OCI-LY3 (cell line): ENCODE measurements at regions not wholly inside any gene's neighbourhood (a gene's known extent, or its start where the extent isn't known, plus 50 kb on each side); places are given as distances from the start of the nearest gene placed in this dataset.

Source experiments
- H2AFZ ChIP-seq: fragments of 200-600, 300-600 bp; shearing (Covaris generic); 2 replicates; pipeline ENCODE4 v1.6.0; 2014; ENCODE audit warnings: antibody characterized with exemption, low read depth, low read length
- H3K27ac ChIP-seq: fragments of 200-600, 300-600 bp; sonication (generic); 2 replicates; pipeline ENCODE4 v1.5.1; 2014; ENCODE audit warnings: mild to moderate bottlenecking, low read length, moderate library complexity, mixed read lengths
- H3K27me3 ChIP-seq: fragments of 200-600, 300-600 bp; sonication (generic); 2 replicates; pipeline ENCODE4 v1.6.1; 2014; ENCODE audit warnings: low read depth, low read length, mixed read lengths
- H3K36me3 ChIP-seq: fragments of 200-600, 300-600 bp; sonication (generic); replicated peaks from 2 replicates; pipeline ENCODE3; 2014; ENCODE audit warnings: low read depth, low read length, mixed read lengths
- H3K4me1 ChIP-seq: fragments of 300-600, 200-600 bp; sonication (generic); 2 replicates; pipeline ENCODE4 v1.6.1; 2014; ENCODE audit warnings: low read length, mixed read lengths
- H3K4me2 ChIP-seq: fragments of 200-600, 300-600 bp; sonication (generic); 2 replicates; pipeline ENCODE4 v1.6.1; 2014; ENCODE audit warnings: low read length, mixed read lengths
- H3K4me3 ChIP-seq: fragments of 300-600, 200-600 bp; sonication (generic); 2 replicates; pipeline ENCODE4 v1.5.1; 2014; ENCODE audit warnings: antibody characterized with exemption, mild to moderate bottlenecking, low read length, moderate library complexity
- H3K79me2 ChIP-seq: fragments of 300-600, 200-600 bp; shearing (Covaris generic); 2 replicates; pipeline ENCODE4 v1.6.1; 2014; ENCODE audit warnings: mild to moderate bottlenecking, low read length, mixed read lengths
- H3K9ac ChIP-seq: fragments of 300-600, 200-600 bp; shearing (Covaris generic); 2 replicates; pipeline ENCODE4 v1.6.0; 2014; ENCODE audit warnings: mild to moderate bottlenecking, low read length, moderate library complexity
- H3K9me3 ChIP-seq: fragments of 200-600, 300-600 bp; shearing (Covaris generic); 2 replicates; pipeline ENCODE4 v1.6.1; 2014; ENCODE audit warnings: low read length, mixed read lengths; ENCODE audit not compliant: insufficient read depth
- H4K20me1 ChIP-seq: fragments of 200-600, 300-600 bp; sonication (generic); 2 replicates; pipeline ENCODE4 v1.6.1; 2016; ENCODE audit warnings: low read length, mixed read lengths; ENCODE audit not compliant: insufficient read depth
- CTCF ChIP-seq: fragments of 200-600, 300-600 bp; sonication (generic); IDR thresholded peaks from 2 replicates; pipeline ENCODE4 v1.5.1; 2014; ENCODE audit warnings: antibody characterized with exemption, low read length, low read depth
- EZH2phosphoT487 ChIP-seq: fragments of 200-600 bp; shearing (Covaris generic); IDR thresholded peaks from 2 replicates; pipeline ENCODE4 v1.6.1; 2018; ENCODE audit warnings: antibody characterized with exemption, mixed run types, low read depth

GRCh38 chr10:2918489-2918888 lies 148.9 kb upstream of the PFKP start:
- Histone ChIP-seq H3K36me3 (no peaks in the 10 kb centered on the region), H3K4me3 (no peak overlapping the region), H3K79me2 (no peaks in the 10 kb centered on the region), H3K4me2 (no peak overlapping the region), H4K20me1 (no peaks in the 10 kb centered on the region), H3K27me3 (peaks cover 18% of the 10 kb centered on the region), H3K9ac (no peak overlapping the region), H3K27ac (no peak overlapping the region), H2AFZ (no peak overlapping the region), H3K9me3 (no peaks in the 10 kb centered on the region), H3K4me1 (no peaks in the 10 kb centered on the region)
- TF ChIP-seq CTCF (no peak), EZH2phosphoT487 (no peak)

- no peak overlapping the region for H3K4me3 ChIP-seq
- H3K4me1 ChIP-seq, result no peaks in the 10 kb centered on the region
- H3K4me2 ChIP-seq, result no peak overlapping the region
- H2AFZ ChIP-seq, result no peak overlapping the region
- H3K36me3 ChIP-seq, result no peaks in the 10 kb centered on the region
- no peaks in the 10 kb centered on the region for H4K20me1 ChIP-seq
- H3K27me3 ChIP-seq, result peaks cover 18% of the 10 kb centered on the region
- H3K9me3 ChIP-seq, result no peaks in the 10 kb centered on the region
- H3K27ac ChIP-seq, result no peak overlapping the region
- no peak overlapping the region for H3K9ac ChIP-seq
- no peaks in the 10 kb centered on the region for H3K79me2 ChIP-seq
- TF ChIP-seq EZH2phosphoT487 (no peak), CTCF (no peak)
These were observed 149.4 kb upstream of the PFKP start for GRCh38 chr10:2917926-2918325.

GRCh38 chr10:2915412-2915811 lies 151.9 kb upstream of the PFKP start:
- H3K4me1 ChIP-seq, result no peaks in the 10 kb centered on the region
- no peak overlapping the region for H3K4me3 ChIP-seq
- H3K27ac ChIP-seq, result no peak overlapping the region
- H3K79me2 ChIP-seq, result no peaks in the 10 kb centered on the region
- H3K27me3 ChIP-seq, result peaks cover 14% of the 10 kb centered on the region; the same call in 1 of the 2 replicates
- no peaks in the 10 kb centered on the region for H4K20me1 ChIP-seq
- H3K9me3 ChIP-seq, result no peaks in the 10 kb centered on the region
- no peak overlapping the region for H3K9ac ChIP-seq
- H3K4me2 ChIP-seq, result no peak overlapping the region
- H2AFZ ChIP-seq, result no peak overlapping the region
- TF ChIP-seq CTCF, result no peak
- no peak for TF ChIP-seq EZH2phosphoT487
- no peaks in the 10 kb centered on the region for H3K36me3 ChIP-seq

- no peak overlapping the region for H2AFZ ChIP-seq
- no peaks in the 10 kb centered on the region for H3K79me2 ChIP-seq
- H3K9ac ChIP-seq, result no peak overlapping the region
- no peak overlapping the region for H3K4me3 ChIP-seq
- H3K27me3 ChIP-seq, result peaks cover 13% of the 10 kb centered on the region; the same call in 1 of the 2 replicates
- no peaks in the 10 kb centered on the region for H3K9me3 ChIP-seq
- H3K27ac ChIP-seq, result no peak overlapping the region
- no peak overlapping the region for H3K4me2 ChIP-seq
- no peaks in the 10 kb centered on the region for H4K20me1 ChIP-seq
- no peaks in the 10 kb centered on the region for H3K4me1 ChIP-seq
- no peak for TF ChIP-seq EZH2phosphoT487
- TF ChIP-seq CTCF, result no peak
- no peaks in the 10 kb centered on the region for H3K36me3 ChIP-seq
These were observed 152.6 kb upstream of the PFKP start for GRCh38 chr10:2914741-2915140.
